ENCODE measurements at regions not wholly inside any gene's neighbourhood (a gene's known extent, or its start where the extent isn't known, plus 50 kb on each side); places are given as distances from the start of the nearest gene placed in this dataset.

GRCh38 chr4:60089546-60090273 is 1110.4 kb upstream of the ADGRL3 start:
- FAIRE-seq: no peak
- TF ChIP-seq CTCF (IDR thresholded peaks at IDR 0.05; ENCODE audit: insufficient read depth, low read depth, low read length): no peak
- no peak for TF ChIP-seq EZH2 (IDR thresholded peaks at IDR 0.05; ENCODE audit: insufficient read depth, low read length)
- no peak overlapping the region for H2AFZ ChIP-seq (ENCODE audit: low read depth, low read length)

DNA sequence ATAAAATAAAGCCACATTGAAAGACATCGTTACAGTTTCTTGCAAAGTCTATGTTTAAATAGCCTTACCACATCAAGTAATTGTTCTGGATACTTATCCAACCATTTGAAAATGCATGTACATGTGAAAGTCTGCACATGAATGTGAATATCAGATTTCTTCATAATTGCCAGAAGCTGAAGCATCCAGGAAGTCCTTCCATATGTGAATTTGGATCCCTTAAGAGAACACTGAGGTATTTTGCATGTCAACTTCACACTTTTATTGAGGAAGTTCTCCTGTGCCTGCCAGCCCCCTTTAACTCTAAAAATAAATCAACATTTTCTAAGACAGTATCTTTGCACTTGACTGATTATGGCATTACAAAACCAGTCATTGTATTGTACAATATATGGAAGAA is 1103.5 kb upstream of the ADGRL3 start:
- no peaks in the 10 kb centered on the region for H3K36me3 ChIP-seq (ENCODE audit: insufficient read depth, low read length)
- Mint-ChIP-seq H3K4me1 (ENCODE audit: low read depth, unreplicated experiment) (no peaks in the 10 kb centered on the region), H3K27me3 (ENCODE audit: low read depth, unreplicated experiment) (no peaks in the 10 kb centered on the region), H3K36me3 (ENCODE audit: low read depth, unreplicated experiment) (no peaks in the 10 kb centered on the region), H3K27ac (ENCODE audit: unreplicated experiment) (no peak overlapping the region), H3K4me3 (ENCODE audit: unreplicated experiment) (no peak overlapping the region), H3K9me3 (ENCODE audit: unreplicated experiment) (no peaks in the 10 kb centered on the region)
- FAIRE-seq (no peak), DNase-seq (ENCODE audit: low read depth) (no peak)
- no peaks in the 10 kb centered on the region for H3K79me2 ChIP-seq (ENCODE audit: insufficient read depth, low read length)
- no peak overlapping the region for H3K4me3 ChIP-seq (ENCODE audit: insufficient read depth, low read depth, low read length)
- TF ChIP-seq EZH2 (IDR thresholded peaks at IDR 0.05; ENCODE audit: insufficient read depth, low read length) (no peak), CTCF (IDR thresholded peaks at IDR 0.05; ENCODE audit: insufficient read depth, low read depth, low read length) (no peak)
- H3K9me3 ChIP-seq (ENCODE audit: insufficient read depth, low read depth, low read length): no peaks in the 10 kb centered on the region
- no peak overlapping the region for H2AFZ ChIP-seq (ENCODE audit: low read depth, low read length)
- H4K20me1 ChIP-seq (ENCODE audit: insufficient read depth, low read length): no peaks in the 10 kb centered on the region
- no peak overlapping the region for H3K4me2 ChIP-seq (ENCODE audit: low read length)
- H3K9ac ChIP-seq (ENCODE audit: low read length): no peak overlapping the region
- no peaks in the 10 kb centered on the region for H3K4me1 ChIP-seq (ENCODE audit: insufficient read depth, low read length)
- no peaks in the 10 kb centered on the region for H3K27me3 ChIP-seq (ENCODE audit: insufficient read depth, low read length)
- no peak overlapping the region for H3K27ac ChIP-seq (ENCODE audit: low read depth, low read length)

More at GRCh38 chr4:60089546-60090273, 1110.4 kb upstream of the ADGRL3 start:
- H3K4me1 Mint-ChIP-seq (ENCODE audit: low read depth, unreplicated experiment): no peaks in the 10 kb centered on the region
- no peak overlapping the region for H3K4me3 Mint-ChIP-seq (ENCODE audit: unreplicated experiment)
- no peaks in the 10 kb centered on the region for H3K9me3 Mint-ChIP-seq (ENCODE audit: unreplicated experiment)
- Histone ChIP-seq H3K79me2 (ENCODE audit: insufficient read depth, low read length) (no peaks in the 10 kb centered on the region), H3K27ac (ENCODE audit: low read depth, low read length) (no peak overlapping the region), H3K9me3 (ENCODE audit: insufficient read depth, low read depth, low read length) (no peaks in the 10 kb centered on the region), H3K36me3 (ENCODE audit: insufficient read depth, low read length) (no peaks in the 10 kb centered on the region), H4K20me1 (ENCODE audit: insufficient read depth, low read length) (no peaks in the 10 kb centered on the region), H3K4me3 (ENCODE audit: insufficient read depth, low read depth, low read length) (no peak overlapping the region), H3K4me2 (ENCODE audit: low read length) (no peak overlapping the region), H3K9ac (ENCODE audit: low read length) (no peak overlapping the region), H3K4me1 (ENCODE audit: insufficient read depth, low read length) (no peaks in the 10 kb centered on the region), H3K27me3 (ENCODE audit: insufficient read depth, low read length) (no peaks in the 10 kb centered on the region)
- H3K36me3 Mint-ChIP-seq (ENCODE audit: low read depth, unreplicated experiment): no peaks in the 10 kb centered on the region
- no peaks in the 10 kb centered on the region for H3K27me3 Mint-ChIP-seq (ENCODE audit: low read depth, unreplicated experiment)
- DNase-seq (ENCODE audit: low read depth): no peak
- no peak overlapping the region for H3K27ac Mint-ChIP-seq (ENCODE audit: unreplicated experiment)

GRCh38 chr4:60116592-60116991 is 1083.5 kb upstream of the ADGRL3 start:
- Histone ChIP-seq H3K4me1 (ENCODE audit: insufficient read depth, low read length) (no peaks in the 10 kb centered on the region), H3K9ac (ENCODE audit: low read length) (no peak overlapping the region), H3K4me2 (ENCODE audit: low read length) (no peak overlapping the region), H3K79me2 (ENCODE audit: insufficient read depth, low read length) (no peaks in the 10 kb centered on the region), H3K4me3 (ENCODE audit: insufficient read depth, low read depth, low read length) (no peak overlapping the region), H3K36me3 (ENCODE audit: insufficient read depth, low read length) (no peaks in the 10 kb centered on the region), H3K9me3 (ENCODE audit: insufficient read depth, low read depth, low read length) (no peaks in the 10 kb centered on the region), H3K27ac (ENCODE audit: low read depth, low read length) (no peak overlapping the region), H3K27me3 (ENCODE audit: insufficient read depth, low read length) (no peaks in the 10 kb centered on the region), H2AFZ (ENCODE audit: low read depth, low read length) (no peak overlapping the region), H4K20me1 (ENCODE audit: insufficient read depth, low read length) (no peaks in the 10 kb centered on the region)
- Mint-ChIP-seq H3K27ac (ENCODE audit: unreplicated experiment) (no peak overlapping the region), H3K4me1 (ENCODE audit: low read depth, unreplicated experiment) (no peaks in the 10 kb centered on the region), H3K9me3 (ENCODE audit: unreplicated experiment) (no peaks in the 10 kb centered on the region), H3K27me3 (ENCODE audit: low read depth, unreplicated experiment) (no peaks in the 10 kb centered on the region), H3K36me3 (ENCODE audit: low read depth, unreplicated experiment) (no peaks in the 10 kb centered on the region), H3K4me3 (ENCODE audit: unreplicated experiment) (no peak overlapping the region)
- FAIRE-seq (no peak), DNase-seq (ENCODE audit: low read depth) (no peak)
- no peak for TF ChIP-seq EZH2 (IDR thresholded peaks at IDR 0.05; ENCODE audit: insufficient read depth, low read length)
- TF ChIP-seq CTCF (IDR thresholded peaks at IDR 0.05; ENCODE audit: insufficient read depth, low read depth, low read length): no peak

All from astrocyte (in vitro differentiated cells and primary cell).